GM23248 (cell line): ENCODE measurements at regions not wholly inside any gene's neighbourhood (a gene's known extent, or its start where the extent isn't known, plus 50 kb on each side); places are given as distances from the start of the nearest gene placed in this dataset.

Experiments used
- EZH2 ChIP-seq: fragments of 200-600 bp; sonication (generic); IDR thresholded peaks from 2 replicates; pipeline ENCODE4 v1.6.1; 2018; ENCODE audit warnings: antibody characterized with exemption, mild to moderate bottlenecking; ENCODE audit not compliant: insufficient read depth, poor library complexity, severe bottlenecking
- EZH2phosphoT487 ChIP-seq: fragments of 200-600 bp; sonication (generic); IDR thresholded peaks from 2 replicates; pipeline ENCODE4 v1.6.1; 2018; ENCODE audit warnings: antibody characterized with exemption, moderate library complexity, mild to moderate bottlenecking, low read depth; ENCODE audit not compliant: insufficient read depth

- TF ChIP-seq EZH2 (no peak), EZH2phosphoT487 (no peak)
Measured at GRCh38 chr6:113539623-113540022, 317.5 kb upstream of the MARCKS start.
